Tibial nerve (tissue), 4 donors: ENCODE measurements at regions not wholly inside any gene's neighbourhood (a gene's known extent, or its start where the extent isn't known, plus 50 kb on each side); places are given as distances from the start of the nearest gene placed in this dataset.

Experiments
- DNase-seq, 2 donors: peaks; one replicate each; pipeline ENCODE4 v3.0.0-alpha.2; 2019; ENCODE audit warnings: low spot score in 2 of 2
- H3K27ac ChIP-seq, 4 donors: fragments of 200-600 bp; sonication (generic) in 3 of 4; one replicate each; pipeline ENCODE4 v1.5.1; 2017 to 2019; ENCODE audit warnings: mild to moderate bottlenecking in 1 of 4
- H3K27me3 ChIP-seq, 2 donors: fragments of 200-600 bp; sonication (generic) in 1 of 2; one replicate each; pipeline versions ENCODE4 v1.5.1 to v1.6.0; 2017 to 2019
- H3K36me3 ChIP-seq, 3 donors: fragments of 200-600 bp; sonication (generic); one replicate each; pipeline ENCODE4 v1.5.1; 2018 to 2019
- H3K4me1 ChIP-seq, 4 donors: fragments of 200-600 bp; sonication (generic) in 3 of 4; one replicate each; pipeline ENCODE4 v1.5.1; 2017 to 2019
- H3K4me3 ChIP-seq, 4 donors: fragments of 200-600 bp; sonication (generic) in 3 of 4; one replicate each; pipeline ENCODE4 v1.5.1; 2017 to 2019; ENCODE audit warnings: mild to moderate bottlenecking in 1 of 4, moderate library complexity in 1 of 4
- H3K9me3 ChIP-seq, 4 donors: fragments of 200-600 bp; sonication (generic) in 3 of 4; one replicate each; pipeline ENCODE4 v1.5.1; 2017 to 2019
- CTCF ChIP-seq, 5 experiments: fragments of 200-600 bp in 3 of 5; fragments of 450-650 bp in 2 of 5; sonication (generic) in 3 of 5; IDR thresholded peaks; one replicate each; pipeline ENCODE4 v1.5.1; 2016 to 2019; ENCODE audit warnings: antibody characterized with exemption in 5 of 5, mild to moderate bottlenecking in 3 of 5, moderate library complexity in 2 of 5
- EP300 ChIP-seq, 2 donors: sonication (generic); formaldehyde crosslinking; IDR thresholded peaks; one replicate each; pipeline ENCODE4 v1.6.1; 2017; ENCODE audit warnings: antibody characterized with exemption in 2 of 2, mild to moderate bottlenecking in 1 of 2
- POLR2A ChIP-seq, 2 donors: fragments of 450-650 bp; IDR thresholded peaks; one replicate each; pipeline ENCODE4 v1.6.1; 2017; ENCODE audit warnings: antibody characterized with exemption in 2 of 2, mild to moderate bottlenecking in 2 of 2, moderate library complexity in 2 of 2
- WGBS, 2 donors: methylation state at CpG; one replicate each; pipeline ENCODE4 v1.1.5; 2018; 5-methylcytosine and 5-hydroxymethylcytosine counted together

DNA sequence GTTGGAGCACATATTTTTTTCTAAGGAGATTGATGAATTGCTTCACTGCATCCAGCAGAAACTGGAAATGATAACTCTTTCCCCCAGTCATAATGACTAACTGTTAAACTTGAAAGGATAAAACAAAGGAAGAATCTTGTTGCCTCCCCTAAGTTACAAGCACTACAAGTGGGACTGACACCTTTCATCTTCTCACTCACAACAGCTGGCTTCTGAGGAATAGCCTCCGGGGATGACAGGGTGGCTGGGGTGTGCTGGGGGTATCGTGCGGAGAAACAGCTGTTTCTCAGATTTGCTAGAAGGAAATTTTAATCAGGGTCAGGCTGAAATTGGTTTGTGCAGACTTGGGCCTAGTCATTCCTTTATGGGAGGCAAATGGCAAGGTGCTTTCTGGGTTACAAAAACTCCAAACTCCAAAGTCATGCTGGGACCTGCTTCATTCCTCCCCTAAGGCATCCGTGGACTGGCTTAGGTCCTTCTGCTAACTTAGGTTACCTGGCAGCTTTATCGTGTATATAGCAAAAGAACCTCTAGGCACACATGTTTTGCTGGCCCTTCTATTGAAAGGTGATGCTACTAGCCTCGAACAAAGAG is 557.2 kb downstream of the TOX3 start:
- TF ChIP-seq EP300 (IDR thresholded peaks at IDR 0.05) (no peak), POLR2A (IDR thresholded peaks at IDR 0.05) (no peak), CTCF (IDR thresholded peaks at IDR 0.05) (no peak)
- WGBS, 2 donors, result 54 to 63% methylated on average over 5 to 6 of the region's 6 CpGs
- no peak overlapping the region for H3K4me3 ChIP-seq

DNA sequence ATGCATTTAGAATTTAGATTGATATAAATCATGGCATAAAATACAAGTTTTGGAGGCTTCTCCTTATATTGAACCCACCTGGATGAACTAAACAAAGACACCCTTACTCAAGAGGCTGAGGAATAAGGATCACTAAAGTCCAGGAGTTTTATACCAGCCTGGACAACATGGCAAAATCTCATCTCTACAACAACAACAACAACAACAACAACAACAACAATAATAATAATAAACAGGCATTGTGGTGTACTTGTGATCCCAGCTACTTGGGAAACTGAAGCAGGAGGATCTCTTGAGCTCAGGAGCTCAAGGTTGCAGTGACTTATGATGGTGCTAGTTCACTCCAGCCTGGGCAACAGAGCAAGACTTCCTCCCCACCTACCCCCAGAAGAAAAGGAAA is 558.0 kb downstream of the TOX3 start:
- no peaks in the 10 kb centered on the region for H3K36me3 ChIP-seq
- DNase-seq, result no peak
- no peak overlapping the region for H3K4me3 ChIP-seq
- no peaks in the 10 kb centered on the region for H3K4me1 ChIP-seq
- no peak overlapping the region for H3K27ac ChIP-seq
- no peaks in the 10 kb centered on the region for H3K9me3 ChIP-seq
- TF ChIP-seq POLR2A (IDR thresholded peaks at IDR 0.05) (no peak), CTCF (IDR thresholded peaks at IDR 0.05) (no peak), EP300 (IDR thresholded peaks at IDR 0.05) (no peak)
- no peaks in the 10 kb centered on the region for H3K27me3 ChIP-seq

More for the DNA sequence above, 557.2 kb downstream of the TOX3 start:
- Histone ChIP-seq H3K27me3 (no peaks in the 10 kb centered on the region), H3K4me1 (no peaks in the 10 kb centered on the region), H3K9me3 (no peaks in the 10 kb centered on the region), H3K36me3 (no peaks in the 10 kb centered on the region), H3K27ac (no peak overlapping the region)
- no peak for DNase-seq

DNA sequence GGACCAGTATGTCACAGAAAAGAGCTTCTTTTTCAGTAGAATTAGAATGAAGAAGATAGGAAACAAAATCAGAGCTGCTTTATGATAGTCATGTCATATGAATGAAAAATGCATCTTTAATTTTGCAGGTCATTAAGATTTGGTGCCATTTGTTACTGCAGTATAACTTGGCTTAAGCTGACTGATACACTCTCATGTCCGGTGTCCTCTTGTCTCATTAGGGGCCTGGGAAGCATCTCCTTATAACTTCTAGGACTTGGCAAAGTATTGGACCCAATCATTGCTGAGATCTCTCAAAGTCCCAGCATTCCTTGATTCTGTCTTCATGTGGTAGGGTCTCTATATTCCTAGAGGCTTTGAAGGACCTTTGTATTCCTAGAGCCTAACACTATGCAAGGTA is 559.4 kb downstream of the TOX3 start:
- WGBS, 2 donors, result 77 to 96% methylated on average over 1 of the region's 1 CpG
- Histone ChIP-seq H3K27me3 (peaks cover 0 to 4% of the 10 kb centered on the region in 2 donors), H3K9me3 (no peaks in the 10 kb centered on the region), H3K4me3 (no peak overlapping the region), H3K36me3 (no peaks in the 10 kb centered on the region), H3K27ac (no peak overlapping the region), H3K4me1 (no peaks in the 10 kb centered on the region)
- no peak for DNase-seq
- no peak for TF ChIP-seq POLR2A (IDR thresholded peaks at IDR 0.05)
- no peak for TF ChIP-seq CTCF (IDR thresholded peaks at IDR 0.05)
- no peak for TF ChIP-seq EP300 (IDR thresholded peaks at IDR 0.05)

DNA sequence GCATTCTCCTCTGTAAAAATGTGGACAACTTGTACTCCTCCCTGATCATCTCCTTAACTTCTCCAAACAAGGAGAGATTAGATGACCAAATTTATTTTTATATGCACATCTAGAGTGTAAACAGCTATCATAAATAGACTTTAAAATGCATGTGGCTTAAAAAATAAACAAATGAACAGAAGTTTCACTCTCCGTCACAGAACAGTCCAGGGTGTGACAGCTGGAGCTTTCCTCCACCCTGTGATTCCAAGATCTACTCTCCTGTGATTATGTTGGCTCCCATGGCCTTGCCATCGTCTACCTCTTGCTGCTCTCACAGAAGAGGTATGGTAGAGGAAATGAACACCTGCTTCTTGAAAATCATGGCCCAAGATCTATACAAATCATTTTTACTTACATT is 560.2 kb downstream of the TOX3 start:
- Histone ChIP-seq H3K9me3 (no peaks in the 10 kb centered on the region), H3K4me3 (no peak overlapping the region), H3K36me3 (no peaks in the 10 kb centered on the region), H3K4me1 (no peaks in the 10 kb centered on the region), H3K27me3 (peaks cover 0 to 4% of the 10 kb centered on the region in 2 donors), H3K27ac (no peak overlapping the region)
- WGBS, 2 donors, result 82% methylated on average over 2 of the region's 2 CpGs
- DNase-seq, result no peak
- TF ChIP-seq EP300 (IDR thresholded peaks at IDR 0.05) (no peak), POLR2A (IDR thresholded peaks at IDR 0.05) (no peak), CTCF (IDR thresholded peaks at IDR 0.05) (no peak)

DNA sequence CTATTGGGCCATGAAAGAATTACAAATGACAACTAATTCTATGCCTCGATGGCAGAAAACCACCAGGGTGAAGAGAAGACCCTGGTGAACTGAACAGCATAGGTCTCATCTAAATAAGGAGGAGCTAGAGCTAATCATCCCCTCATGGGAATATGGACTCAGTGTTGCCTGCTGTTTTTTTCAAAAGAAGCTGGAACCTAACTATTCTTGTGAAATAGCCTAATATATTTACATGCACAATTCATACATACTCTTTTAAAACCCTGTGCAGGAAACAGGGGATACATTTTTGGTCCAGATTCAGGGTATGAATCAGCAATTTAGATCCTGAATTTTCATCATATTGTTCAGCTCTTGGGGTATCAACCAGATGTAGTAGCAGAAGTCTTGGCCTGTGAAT is 560.6 kb downstream of the TOX3 start:
- H3K36me3 ChIP-seq, result no peaks in the 10 kb centered on the region
- no peak overlapping the region for H3K27ac ChIP-seq
- TF ChIP-seq POLR2A (IDR thresholded peaks at IDR 0.05) (no peak), EP300 (IDR thresholded peaks at IDR 0.05) (no peak), CTCF (IDR thresholded peaks at IDR 0.05) (no peak)
- DNase-seq, result no peak
- H3K9me3 ChIP-seq, result no peaks in the 10 kb centered on the region
- no peaks in the 10 kb centered on the region for H3K4me1 ChIP-seq
- peaks cover 0 to 4% of the 10 kb centered on the region in 2 donors for H3K27me3 ChIP-seq
- 84 to 93% methylated on average over 1 of the region's 1 CpG for WGBS, 2 donors
- H3K4me3 ChIP-seq, result no peak overlapping the region
